ENCODE measurements at regions not wholly inside any gene's neighbourhood (a gene's known extent, or its start where the extent isn't known, plus 50 kb on each side); places are given as distances from the start of the nearest gene placed in this dataset.

DNA sequence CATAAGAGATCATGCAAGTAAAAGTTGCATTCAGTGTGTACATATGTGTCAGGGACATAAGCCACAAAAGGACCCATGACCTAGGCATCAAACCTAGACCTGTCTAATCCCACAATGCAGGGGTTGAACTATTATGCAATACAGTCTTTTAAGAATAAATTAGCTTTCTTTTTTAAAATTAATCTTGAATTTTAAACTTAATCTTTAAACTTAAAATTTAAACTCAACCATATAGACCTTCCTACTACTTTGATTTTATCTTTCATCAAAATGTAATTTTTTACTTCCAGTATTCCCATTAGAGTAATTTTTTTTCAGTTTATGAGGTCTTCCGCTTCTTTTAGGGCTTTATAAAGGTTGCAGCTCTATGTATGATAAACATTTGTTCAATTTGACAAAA lies 702.9 kb downstream of the SUCLG1 start:
- DNase-seq, result no peak

DNA sequence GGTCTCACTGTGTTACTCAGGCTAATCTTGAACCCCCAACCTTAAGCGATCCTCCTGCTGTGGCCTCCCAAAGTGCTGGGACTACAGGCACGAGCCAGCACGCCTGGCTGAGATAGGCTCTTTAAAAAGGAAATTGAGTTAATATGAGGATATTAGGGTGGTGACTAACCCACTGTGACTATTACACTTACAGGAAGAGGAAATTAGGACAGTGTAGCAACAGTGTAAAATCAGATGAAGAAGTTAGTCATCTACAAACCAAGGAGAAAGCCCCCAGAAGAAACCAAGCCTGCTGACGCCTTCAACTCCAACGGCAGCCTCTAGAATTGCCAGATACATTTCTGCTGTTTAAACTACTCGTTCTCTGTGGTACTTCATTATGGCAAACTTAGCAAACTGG lies 711.9 kb downstream of the SUCLG1 start:
- DNase-seq, result no peak

DNA sequence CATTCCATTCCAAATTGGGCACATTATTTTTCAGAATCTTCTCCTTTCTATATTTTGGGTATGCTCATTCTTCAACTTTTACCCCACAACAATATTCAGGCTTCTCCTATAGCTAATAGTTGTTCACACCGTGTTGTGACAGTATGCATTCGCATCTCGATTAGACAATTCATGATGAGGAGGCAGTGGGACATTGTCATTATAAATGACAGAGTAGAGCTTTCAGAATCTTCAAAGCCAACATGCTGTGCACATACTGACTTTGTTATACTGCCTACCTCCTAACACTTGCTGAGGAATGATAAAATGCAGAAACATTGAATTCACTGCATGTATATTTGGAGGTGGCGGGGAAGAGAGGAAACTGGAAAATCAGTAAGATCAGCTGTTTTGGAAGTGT lies 714.2 kb downstream of the SUCLG1 start:
- no peak for DNase-seq

DNA sequence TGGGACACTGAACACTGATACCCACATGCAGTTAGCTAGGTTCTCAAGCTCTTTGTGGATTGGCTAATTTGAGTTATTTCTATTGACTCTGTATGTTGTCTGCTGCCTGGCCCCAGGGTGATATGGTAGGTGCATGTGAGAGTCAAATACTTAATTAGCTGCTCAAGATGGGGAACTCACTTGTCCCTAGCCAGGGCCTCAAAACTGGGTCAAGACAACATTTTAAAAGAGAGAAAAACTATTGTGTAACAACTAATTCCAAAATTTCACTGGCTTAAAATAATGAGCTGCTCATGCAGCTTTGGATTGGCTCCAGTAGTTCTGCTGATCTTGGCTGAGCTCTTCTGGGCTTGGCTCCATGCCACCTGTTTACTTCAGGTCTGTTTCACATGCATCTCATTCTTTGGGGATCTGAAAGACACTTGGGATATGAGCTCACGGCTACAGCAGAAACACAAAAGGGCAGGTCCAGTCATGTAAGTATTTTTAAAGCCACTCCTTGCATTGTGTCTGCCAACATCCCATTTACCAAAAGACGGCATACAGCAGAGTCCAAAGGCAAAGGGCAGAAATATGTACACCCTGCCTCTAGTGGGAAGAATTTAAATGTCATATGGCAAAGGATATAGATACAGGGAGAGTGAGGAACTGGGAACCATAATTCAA lies 716.8 kb downstream of the SUCLG1 start:
- no peak for DNase-seq

DNA sequence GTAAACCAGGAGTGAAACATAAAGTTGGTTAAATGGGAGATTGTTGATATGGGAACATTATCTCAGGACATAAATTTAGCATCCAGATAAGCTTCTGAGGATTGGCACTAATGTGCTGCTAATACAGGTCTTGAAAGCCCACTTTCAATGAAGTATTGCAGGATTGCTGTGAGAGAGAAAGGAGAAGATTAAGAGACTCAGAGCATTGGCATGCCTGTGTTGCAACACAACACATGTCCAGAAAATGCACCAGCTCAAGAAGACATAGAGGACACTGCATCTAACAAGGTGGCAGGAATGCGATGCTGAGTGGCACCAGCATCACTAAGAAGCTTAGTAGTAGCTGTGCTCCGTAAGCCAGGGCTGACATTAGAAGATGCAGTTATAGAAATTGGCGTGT lies 728.9 kb downstream of the SUCLG1 start:
- DNase-seq, result no peak

DNA sequence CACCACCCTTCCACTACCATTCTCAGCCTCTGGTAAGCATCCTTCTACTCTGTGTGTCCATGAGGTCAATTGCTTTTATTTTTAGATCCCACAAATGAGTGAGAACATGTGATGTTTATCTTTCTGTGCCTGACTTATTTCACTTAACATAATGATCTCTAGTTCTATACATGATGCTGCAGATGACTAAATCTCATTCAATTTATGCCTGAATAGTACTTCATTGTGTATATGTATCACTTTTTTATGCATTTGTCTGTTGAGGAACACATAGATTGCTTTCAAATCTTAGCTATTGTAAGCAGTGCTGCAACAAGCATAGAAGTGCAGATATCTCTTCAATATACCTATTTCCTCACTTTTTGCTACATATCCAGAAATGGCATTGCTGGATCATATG lies 733.3 kb downstream of the SUCLG1 start:
- no peak for DNase-seq

DNA sequence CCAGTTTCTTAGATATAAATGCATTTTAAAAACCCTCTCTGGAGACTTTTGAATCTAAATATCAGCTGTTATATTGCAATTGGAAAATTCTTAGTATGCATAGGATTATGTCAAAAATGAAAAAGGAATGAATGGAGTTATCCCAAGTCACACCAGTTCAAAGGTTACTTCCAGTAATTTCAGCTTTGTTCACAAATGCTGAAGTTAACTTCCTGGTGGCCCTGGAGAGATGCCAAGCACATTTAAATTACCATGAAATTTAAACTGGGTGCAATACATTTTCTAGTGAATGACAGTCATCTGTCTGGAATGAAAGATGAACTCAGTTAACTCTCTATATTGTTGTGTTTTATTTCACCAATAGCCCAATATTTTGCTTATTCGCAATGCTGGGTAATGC lies 753.9 kb downstream of the SUCLG1 start:
- no peak for DNase-seq

DNA sequence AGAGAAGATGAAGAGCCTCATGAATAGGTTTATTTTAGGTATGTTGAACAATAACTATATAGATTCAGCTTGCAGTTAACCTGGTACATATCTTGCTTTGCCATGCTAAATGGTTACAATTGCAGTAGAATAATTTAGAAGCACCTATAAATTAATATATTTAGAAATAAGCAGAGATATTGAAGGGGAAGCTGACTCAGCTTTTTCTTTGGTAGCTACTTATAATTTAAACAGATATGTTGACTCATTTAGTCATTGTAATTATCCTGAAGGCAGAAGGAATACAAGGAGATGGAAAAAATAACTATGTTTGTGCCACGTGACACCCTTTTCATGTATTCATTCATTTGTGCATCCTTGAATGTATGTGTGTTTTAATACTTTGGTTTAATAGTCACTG lies 755.5 kb downstream of the SUCLG1 start:
- no peak for DNase-seq

DNA sequence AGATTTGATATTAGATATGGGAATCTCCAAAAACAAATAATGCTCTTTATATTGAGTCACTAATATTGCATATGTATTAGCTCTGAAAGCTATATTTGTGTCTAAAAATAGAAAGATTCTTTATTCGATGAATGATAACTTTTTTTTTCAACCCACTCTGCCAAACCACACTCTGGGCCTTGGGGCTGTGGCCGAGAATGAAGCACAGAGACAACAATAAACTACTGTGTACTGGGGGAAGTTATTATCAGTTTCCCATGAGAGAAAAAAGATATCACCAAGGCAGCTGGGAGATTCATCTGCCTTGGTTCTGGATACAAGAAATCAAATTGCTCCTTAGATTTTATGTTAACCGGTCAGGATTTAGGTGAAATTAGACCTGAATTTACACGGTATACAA lies 762.2 kb downstream of the SUCLG1 start:
- DNase-seq, result no peak

DNA sequence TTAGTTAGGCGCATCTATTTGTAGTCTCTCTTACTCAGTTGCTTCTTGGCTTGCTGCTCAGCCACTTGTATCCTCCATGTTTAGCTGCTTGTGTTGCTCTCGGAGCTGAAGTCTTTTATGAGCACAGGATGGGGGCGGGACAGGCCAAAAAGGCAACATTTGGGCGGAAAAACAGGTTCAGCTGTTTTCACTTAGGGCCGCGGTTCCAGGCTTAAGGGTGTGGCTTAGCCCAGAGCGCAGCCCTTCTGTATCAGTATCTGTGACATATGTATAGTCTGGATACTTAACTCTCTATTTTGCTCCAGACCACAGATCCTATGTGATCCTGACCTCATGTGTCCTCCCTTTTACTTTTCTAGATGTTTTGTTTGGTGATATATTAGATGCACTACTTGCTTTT lies 763.5 kb downstream of the SUCLG1 start:
- DNase-seq, result no peak

DNA sequence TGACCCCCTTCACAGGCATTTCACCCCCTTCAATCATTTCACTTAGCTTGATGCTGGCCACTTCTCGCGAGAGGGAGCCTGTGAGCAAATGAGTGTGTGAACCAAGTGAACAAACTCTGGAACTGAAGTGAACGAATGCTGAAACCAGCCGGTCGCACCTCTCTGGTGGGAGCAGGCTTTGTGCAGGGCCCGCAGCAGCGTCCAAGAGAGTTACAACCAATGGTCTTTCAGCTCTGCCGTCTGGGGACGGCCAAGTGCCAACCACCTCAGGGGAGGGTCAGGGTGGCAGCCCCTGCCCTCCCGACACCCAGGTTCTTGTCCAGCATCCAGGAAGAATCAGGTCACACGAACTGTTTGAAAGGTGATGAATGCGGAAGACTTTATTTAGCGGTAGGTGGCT lies 764.0 kb downstream of the SUCLG1 start:
- no peak for DNase-seq

DNA sequence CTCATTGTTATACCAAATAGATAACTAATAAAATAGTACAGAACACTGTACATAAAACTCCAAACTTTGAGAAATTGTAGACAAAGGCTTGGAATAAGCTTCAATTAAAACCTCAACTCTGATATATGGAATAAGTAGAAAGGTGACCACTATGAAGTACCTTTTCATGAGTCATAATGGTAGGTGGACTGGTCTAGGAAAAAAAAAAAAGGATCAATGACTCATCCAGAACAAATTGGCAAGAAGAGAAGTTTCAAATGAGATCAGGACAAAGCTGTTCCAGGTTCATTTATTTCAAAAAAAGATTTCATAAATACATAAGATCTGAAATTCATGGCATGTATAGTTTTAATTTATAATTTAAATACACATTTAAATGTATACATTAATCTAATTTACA lies 769.7 kb downstream of the SUCLG1 start:
- no peak for DNase-seq

DNA sequence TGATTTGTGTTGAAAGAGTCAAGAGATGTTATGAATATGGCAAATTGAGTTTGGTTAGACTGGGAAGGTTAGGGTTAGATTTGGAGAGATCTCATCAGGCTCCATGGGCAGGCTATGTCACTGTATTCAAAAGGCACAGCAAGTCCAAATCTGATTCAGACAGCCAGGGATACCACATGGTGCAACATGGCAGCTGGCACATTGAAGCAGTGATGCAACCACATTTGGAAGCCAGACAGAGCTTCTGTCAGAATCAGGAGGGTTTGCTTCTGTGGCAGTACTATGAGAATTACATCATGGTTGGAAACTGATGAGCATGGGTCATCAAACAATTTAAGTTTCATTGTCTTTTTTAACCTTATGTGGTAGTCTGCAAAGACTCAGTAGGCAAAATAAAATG lies 772.2 kb downstream of the SUCLG1 start:
- DNase-seq, result no peak

DNA sequence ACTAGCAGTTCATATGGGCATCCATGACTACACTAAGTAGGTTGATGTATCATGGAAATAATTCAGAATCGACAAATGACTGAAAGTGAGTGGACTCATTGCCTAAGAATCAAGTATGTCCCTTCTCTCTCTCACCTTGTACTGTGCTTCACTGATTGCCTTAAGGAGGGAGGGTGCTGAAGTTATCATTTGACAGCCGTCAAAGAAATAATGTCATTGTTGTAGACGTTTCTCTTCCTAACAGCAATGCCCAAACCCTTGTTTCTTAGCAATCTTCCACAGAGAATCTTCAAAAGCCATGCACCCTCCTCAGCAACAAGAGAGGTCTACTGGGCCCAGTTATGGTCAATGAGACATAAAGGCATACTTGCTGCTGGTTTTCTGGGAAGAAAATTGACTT lies 785.0 kb downstream of the SUCLG1 start:
- DNase-seq, result no peak

DNA sequence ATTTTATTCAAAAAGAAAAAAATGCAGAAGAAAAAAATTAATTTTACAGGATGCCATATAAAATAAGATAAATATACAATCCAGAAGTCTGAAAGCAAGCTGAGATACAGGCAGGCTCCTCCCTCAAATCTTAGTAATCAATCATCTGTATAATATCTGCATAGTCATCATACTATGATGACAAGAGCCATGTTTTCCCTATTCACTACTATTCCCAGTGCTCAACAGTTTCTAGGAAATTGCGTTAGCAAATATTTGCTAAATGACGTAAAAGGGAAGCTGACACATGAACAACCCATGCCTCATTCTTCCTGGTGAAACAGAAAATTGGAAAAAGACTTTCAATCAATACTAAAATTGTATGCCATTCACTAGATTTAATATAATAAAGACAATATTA lies 793.2 kb downstream of the SUCLG1 start:
- no peak for DNase-seq

DNA sequence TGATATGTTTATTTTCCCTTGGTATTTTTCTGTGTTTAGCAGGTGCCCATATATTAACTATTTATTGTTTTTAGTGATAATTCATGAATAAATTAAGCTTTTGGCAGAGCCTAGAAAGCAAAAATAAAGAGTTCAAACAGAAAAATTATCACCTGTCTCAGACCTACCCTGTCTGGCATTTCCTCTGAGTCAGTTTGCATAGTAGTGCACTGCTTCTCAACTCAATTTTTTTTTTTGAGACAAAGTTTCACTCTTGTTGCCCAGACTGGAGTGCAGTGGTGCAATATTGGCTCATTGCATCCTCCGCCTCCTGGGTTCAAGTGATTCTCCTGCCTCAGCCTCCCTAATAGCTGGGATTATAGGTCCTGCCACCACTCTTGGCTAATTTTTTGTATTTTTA lies 793.9 kb downstream of the SUCLG1 start:
- no peak for DNase-seq

DNA sequence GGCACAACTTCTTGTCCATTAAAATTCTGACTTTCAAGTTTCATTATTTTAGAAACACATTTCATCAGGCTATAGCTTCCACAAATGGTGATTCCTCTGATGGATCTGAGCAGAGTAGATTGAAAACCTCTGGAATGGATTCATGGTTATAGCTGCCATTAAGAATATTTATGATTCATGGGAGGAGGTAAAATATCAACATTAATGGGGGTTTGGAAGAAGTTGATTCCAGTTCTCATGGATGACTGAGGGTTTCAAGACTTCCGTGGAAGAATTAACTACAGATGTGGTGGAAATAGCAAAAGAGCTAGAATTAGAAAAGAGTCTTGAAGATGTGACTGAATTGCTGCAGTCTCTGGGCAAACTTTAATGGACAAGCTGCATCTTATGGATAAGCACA lies 797.4 kb downstream of the SUCLG1 start:
- no peak for DNase-seq

DNA sequence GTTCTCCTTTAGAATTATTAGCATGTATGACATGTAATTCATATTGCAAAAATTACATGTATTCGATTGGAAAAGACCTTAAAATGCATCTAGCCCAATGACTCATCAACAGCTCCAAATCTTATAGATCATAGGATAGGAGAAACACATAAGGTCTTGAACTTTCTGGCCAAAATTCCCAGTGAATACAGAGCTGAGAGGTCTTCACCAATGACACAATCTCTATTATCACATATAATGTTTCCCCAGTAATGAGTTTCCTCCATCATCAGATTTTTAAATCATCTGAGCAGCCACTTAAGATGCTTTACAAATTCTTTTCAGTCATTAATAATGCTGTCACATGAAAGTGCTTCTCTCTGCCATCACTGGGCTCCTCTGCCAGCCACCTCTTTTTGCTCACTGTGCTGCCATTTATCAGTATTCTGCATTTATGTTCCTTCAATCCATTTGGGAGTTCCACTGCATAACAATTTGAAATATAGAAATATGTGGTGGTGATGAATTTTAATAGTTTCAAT lies 804.9 kb downstream of the SUCLG1 start:
- DNase-seq, result no peak

DNA sequence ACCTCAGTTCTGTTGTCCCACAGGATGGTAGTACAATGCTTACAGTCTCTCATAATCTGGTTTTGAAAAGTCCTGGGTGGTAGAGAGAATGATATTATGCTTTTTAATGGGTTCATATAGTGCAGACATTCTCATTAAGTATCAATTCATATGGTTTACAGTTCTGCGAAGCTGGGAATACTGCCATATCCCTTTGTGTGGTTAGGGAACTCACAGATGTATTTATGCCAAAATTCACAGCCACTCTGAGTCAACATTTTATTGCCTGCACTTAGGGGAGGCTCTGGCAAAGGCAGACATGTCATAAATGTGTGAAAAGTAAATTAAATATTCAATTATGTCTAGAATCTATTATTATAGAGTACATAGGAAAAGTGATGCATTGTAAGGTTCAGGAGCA lies 808.2 kb downstream of the SUCLG1 start:
- peak; percentile 87 for DNase-seq

DNA sequence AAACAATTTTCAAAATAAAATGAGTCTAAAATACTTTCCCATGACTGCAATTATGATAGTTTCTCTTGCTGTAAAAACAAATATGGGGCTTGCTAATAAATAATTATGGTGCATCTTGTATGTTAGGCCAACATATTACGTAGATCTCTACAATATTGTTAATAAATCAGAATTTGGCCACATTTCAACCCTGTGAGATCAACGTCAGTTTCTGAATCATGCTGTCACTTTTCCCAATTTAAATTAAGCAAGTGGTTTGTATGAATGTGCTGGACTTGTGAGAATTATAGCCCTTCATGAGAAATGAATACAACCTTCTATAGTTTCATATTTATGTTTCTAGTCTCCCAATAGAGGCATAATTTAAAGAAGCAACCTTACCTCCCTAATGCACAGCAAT lies 808.9 kb downstream of the SUCLG1 start:
- DNase-seq, result no peak

DNA sequence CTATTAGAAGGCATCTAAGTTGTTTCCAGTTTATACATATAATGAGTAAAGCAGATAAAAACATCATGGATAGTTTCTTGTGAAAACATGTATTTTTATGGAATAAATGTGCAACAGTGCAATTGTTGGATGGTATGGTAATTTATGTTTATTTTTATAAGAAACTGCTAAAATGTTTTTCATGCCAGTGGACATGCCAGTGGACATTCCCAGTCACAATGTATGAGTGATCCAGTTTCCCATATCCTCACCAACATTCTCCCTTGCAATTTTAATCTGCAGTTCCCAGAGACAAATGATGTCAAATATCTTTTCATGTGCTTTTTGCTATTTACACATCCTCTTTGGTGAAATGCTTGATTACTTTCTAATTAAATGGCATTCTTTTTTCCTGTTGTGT lies 818.6 kb downstream of the SUCLG1 start:
- no peak for DNase-seq

DNA sequence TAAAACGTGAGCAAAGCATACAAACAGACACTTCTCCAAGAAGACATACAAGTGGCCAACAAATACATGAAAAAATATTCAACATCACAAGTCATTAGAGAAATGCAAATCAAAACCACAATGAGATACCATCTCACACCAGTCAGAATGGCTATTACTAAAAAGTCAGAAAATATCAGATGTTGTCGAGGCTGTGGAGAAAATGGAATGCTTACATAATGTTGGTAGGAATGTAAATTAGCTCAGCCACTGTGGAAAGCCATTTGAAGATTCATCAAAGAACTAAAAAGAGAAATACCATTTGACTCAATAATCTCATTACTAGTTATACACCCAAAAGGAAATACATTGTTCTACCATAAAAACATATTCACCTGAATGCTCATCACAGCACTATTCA lies 825.7 kb downstream of the SUCLG1 start:
- DNase-seq, result no peak

DNA sequence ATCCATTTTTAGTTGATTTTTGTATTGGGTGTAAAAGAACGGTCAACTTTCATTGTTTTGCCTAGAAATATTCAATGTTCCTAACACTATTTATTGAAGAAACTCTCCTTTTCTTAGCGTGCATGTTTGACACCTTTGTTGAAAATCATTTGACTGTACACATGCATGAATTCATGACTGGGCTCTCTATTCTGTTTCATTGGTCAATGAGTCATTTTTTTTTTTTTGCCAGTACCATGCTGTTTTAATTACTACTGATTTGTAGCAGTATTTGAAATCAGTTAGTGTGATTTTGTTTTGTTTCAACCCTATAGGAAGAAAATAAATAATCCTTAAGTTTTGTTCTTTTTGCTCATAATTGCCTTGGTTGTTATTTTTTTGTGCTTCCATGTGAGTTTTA lies 828.7 kb downstream of the SUCLG1 start:
- DNase-seq, result no peak

DNA sequence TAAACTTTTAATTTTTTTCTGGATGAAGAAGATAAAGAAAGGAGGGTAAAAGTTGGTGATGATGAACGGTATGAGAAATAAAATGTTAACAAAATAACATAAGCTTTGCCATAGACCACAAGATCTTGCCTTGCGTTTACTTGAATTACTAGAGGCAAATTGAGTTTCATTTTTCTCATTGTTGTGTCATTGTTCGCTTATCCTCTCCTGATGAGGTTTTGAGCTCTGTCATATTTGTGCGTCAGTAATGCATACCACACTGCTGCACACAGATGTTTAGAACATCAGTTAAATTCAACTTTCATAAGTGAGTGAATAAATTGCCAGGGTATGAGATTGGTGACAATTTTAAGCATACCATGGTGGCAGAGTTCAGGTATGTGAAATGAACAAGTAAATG lies 843.6 kb downstream of the SUCLG1 start:
- no peak for DNase-seq

DNA sequence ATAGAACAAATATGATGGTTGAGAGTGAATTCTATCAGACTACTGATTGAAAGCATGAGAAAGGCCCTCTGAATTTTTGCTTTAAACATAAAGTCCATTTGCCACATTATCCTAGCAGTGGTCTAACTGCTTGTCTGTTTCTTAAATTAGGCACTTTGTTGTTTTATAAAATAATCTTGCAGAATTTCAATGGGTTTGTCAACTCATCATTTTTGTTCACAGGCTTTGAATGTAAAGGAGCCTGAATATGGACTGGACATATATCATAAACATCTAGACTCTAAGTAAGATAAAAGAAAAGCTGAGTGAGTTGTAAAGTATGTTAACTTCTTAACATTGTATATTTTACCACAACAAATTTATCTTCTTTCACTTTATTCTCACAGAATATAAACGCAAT lies 845.9 kb downstream of the SUCLG1 start:
- DNase-seq, result no peak

DNA sequence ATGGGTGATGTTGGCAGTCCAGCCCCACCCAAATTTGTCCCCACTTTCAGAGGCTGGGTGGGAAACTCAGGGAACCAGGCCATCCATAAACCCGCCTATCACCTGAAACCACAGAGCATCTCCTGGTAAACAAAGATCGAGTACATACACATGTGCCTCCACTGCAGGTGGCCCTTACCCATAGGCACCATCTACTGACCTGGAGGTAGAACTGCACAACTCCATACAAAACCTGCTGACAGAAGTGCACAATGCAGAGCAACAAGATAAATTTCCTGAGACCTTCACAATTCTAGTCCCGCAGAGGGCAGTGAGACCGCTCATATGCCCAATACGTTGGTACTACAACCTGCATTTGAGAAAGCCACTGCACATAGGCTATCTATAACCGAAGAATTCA lies 856.3 kb downstream of the SUCLG1 start:
- no peak for DNase-seq

All from NCI-H1092 (cell line).